Osteocyte (in vitro differentiated cells): ENCODE measurements at regions not wholly inside any gene's neighbourhood (a gene's known extent, or its start where the extent isn't known, plus 50 kb on each side); places are given as distances from the start of the nearest gene placed in this dataset.
A peak's percentile ranks its signal among the peaks of the same experiment; 100 is the strongest.

Experiments used
- DNase-seq: peaks from one replicate; pipeline ENCODE4 v3.0.0; 2021; ENCODE audit warnings: mixed read lengths; ENCODE audit not compliant: unreplicated experiment; ENCODE audit errors: extremely low spot score
- H3K27ac Mint-ChIP-seq: one replicate; pipeline ENCODE4 v1.8.0; 2021; ENCODE audit warnings: mild to moderate bottlenecking, mixed read lengths; ENCODE audit not compliant: unreplicated experiment
- H3K27me3 Mint-ChIP-seq: one replicate; pipeline ENCODE4 v1.8.0; 2021; ENCODE audit warnings: mixed read lengths; ENCODE audit not compliant: unreplicated experiment
- H3K36me3 Mint-ChIP-seq: one replicate; pipeline ENCODE4 v1.8.0; 2021; ENCODE audit warnings: mixed read lengths; ENCODE audit not compliant: unreplicated experiment
- H3K4me1 Mint-ChIP-seq: one replicate; pipeline ENCODE4 v1.8.0; 2021; ENCODE audit warnings: mixed read lengths; ENCODE audit not compliant: unreplicated experiment
- H3K4me3 Mint-ChIP-seq: one replicate; pipeline ENCODE4 v1.8.0; 2021; ENCODE audit warnings: mild to moderate bottlenecking, moderate library complexity, mixed read lengths; ENCODE audit not compliant: unreplicated experiment
- H3K9me3 Mint-ChIP-seq: one replicate; pipeline ENCODE4 v1.8.0; 2021; ENCODE audit warnings: mixed read lengths; ENCODE audit not compliant: unreplicated experiment
- TF ChIP-seq, protein P1 (sequence below): fragments of 200-600 bp; sonication (generic); IDR thresholded peaks from 2 replicates; pipeline ENCODE4 v1.5.0; 2021; ENCODE audit warnings: antibody characterized with exemption, mild to moderate bottlenecking, moderate library complexity

DNA sequence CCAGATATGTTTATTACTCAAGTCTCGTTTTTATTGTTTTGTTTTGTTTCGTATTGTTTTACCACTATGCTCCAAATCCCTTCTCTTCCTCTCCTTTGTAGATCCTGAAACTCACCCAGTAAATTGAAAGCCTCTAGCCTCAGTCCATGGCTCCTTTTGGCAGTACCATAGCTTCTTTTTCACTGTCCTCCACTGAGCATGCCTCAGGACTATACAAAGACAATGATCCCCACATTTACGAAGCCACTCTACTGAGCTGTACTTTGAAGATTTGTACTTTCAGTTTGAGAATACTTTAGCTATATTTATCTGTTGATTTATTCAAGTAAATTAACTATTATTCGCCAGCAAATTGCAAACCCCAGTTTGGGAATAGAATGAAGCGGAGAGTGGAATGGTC lies 159.1 kb upstream of the SLITRK3 start:
- Mint-ChIP-seq H3K27ac (no peak overlapping the region), H3K27me3 (no peaks in the 10 kb centered on the region), H3K36me3 (no peaks in the 10 kb centered on the region), H3K4me1 (no peaks in the 10 kb centered on the region), H3K4me3 (no peak overlapping the region), H3K9me3 (no peaks in the 10 kb centered on the region)
- TF ChIP-seq, protein P1, sequence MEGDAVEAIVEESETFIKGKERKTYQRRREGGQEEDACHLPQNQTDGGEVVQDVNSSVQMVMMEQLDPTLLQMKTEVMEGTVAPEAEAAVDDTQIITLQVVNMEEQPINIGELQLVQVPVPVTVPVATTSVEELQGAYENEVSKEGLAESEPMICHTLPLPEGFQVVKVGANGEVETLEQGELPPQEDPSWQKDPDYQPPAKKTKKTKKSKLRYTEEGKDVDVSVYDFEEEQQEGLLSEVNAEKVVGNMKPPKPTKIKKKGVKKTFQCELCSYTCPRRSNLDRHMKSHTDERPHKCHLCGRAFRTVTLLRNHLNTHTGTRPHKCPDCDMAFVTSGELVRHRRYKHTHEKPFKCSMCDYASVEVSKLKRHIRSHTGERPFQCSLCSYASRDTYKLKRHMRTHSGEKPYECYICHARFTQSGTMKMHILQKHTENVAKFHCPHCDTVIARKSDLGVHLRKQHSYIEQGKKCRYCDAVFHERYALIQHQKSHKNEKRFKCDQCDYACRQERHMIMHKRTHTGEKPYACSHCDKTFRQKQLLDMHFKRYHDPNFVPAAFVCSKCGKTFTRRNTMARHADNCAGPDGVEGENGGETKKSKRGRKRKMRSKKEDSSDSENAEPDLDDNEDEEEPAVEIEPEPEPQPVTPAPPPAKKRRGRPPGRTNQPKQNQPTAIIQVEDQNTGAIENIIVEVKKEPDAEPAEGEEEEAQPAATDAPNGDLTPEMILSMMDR = no peak
- DNase-seq = no peak

DNA sequence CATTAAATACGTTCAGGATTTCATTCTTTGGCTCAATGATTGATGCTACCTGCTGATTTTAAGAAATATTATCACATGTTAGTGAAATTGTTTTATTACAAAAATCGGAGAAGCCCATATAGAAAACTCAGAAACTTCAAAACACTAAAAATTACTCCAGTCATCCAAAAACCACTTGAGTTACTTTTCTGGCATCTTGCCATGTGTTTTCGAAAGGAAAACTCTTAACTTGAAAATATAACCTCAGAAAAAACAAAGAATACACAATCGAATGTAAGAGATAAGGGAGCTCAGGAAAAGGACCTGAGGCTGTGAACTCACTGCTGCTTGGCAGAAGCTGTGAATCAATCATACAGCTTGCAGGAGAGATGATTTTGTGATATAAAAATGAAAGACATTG lies 151.3 kb upstream of the SLITRK3 start:
- Mint-ChIP-seq H3K27ac (no peak overlapping the region), H3K36me3 (no peaks in the 10 kb centered on the region), H3K9me3 (no peaks in the 10 kb centered on the region), H3K4me1 (no peaks in the 10 kb centered on the region), H3K27me3 (peaks cover 3% of the 10 kb centered on the region), H3K4me3 (no peak overlapping the region)
- no peak for DNase-seq
- TF ChIP-seq, protein P1 = no peak

DNA sequence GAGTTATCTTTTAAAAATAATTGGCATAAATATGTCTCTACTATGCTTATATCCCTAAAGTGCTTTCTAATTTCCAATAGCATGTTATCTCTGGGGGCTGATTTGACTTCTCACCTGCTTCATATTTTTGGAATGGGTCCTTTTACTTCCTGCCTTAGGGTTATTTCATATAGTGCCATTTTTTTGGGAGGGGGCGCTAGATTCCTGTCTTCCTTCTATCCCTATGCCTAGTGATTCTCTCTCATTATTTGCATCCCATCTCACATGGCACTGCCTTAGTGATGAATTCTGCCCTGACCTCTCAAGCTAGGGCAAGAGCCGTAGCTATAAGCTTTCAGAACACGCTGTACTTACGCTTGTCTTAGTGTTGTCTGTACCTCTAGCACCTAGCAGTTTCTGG lies 150.3 kb upstream of the SLITRK3 start:
- no peaks in the 10 kb centered on the region for H3K9me3 Mint-ChIP-seq
- no peak for DNase-seq
- peaks cover 3% of the 10 kb centered on the region for H3K27me3 Mint-ChIP-seq
- TF ChIP-seq, protein P1 = no peak
- H3K4me3 Mint-ChIP-seq = no peak overlapping the region
- H3K27ac Mint-ChIP-seq = no peak overlapping the region
- H3K4me1 Mint-ChIP-seq = no peaks in the 10 kb centered on the region
- H3K36me3 Mint-ChIP-seq = no peaks in the 10 kb centered on the region

DNA sequence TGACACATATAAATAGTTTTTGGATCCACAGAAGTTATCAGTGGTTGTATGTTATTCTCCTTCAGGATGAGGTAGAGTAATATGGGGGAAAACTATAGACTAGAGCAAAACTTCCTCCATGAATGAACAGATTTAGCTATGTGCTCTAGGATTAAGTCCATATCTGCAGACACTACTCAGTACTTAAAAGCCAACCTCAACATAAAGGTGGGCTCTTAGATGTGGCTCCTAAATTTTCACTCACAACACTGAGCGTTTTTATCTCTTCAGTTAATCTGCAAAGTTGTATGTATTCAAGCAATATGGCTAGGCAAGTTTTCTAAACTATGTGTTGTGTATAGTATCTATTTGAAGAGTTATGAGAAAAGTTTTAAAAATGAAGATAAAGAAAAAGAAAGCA lies 147.0 kb upstream of the SLITRK3 start:
- TF ChIP-seq, protein P1 = no peak
- Mint-ChIP-seq H3K4me3 (no peak overlapping the region), H3K27ac (no peak overlapping the region), H3K36me3 (no peaks in the 10 kb centered on the region), H3K27me3 (no peaks in the 10 kb centered on the region), H3K4me1 (no peaks in the 10 kb centered on the region), H3K9me3 (no peaks in the 10 kb centered on the region)
- no peak for DNase-seq

DNA sequence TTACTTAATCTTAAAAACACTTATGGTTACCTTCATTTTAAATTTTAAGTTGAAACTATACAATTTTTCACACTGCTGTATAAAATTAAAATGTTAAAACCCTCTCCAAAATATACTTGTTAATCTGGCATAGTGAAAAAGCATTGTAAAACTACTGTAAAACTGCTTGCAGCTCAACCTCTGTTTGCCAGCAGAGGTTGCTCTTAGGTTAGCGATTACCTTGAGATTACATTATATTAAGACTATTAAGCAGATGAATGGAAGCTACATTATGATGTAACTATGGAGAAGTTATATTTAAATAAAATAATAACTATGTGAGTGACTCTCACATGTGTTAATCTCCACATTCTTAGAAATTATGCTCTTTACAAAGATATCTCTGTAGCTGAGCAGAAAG lies 143.6 kb upstream of the SLITRK3 start:
- Mint-ChIP-seq H3K27me3 (no peaks in the 10 kb centered on the region), H3K27ac (no peak overlapping the region), H3K4me1 (no peaks in the 10 kb centered on the region), H3K4me3 (no peak overlapping the region), H3K36me3 (no peaks in the 10 kb centered on the region), H3K9me3 (no peaks in the 10 kb centered on the region)
- TF ChIP-seq, protein P1 = peak; percentile 26
- DNase-seq = no peak
